MM.1S (cell line): ENCODE measurements at regions not wholly inside any gene's neighbourhood (a gene's known extent, or its start where the extent isn't known, plus 50 kb on each side); places are given as distances from the start of the nearest gene placed in this dataset.

Source experiments
- DNase-seq: peaks from one replicate; pipeline ENCODE4 v3.0.0-alpha.2; 2015
- H2AFZ ChIP-seq: fragments of 300-600 bp; sonication (generic); 2 replicates; pipeline ENCODE4 v1.6.0; 2016; ENCODE audit warnings: antibody characterized with exemption, low read length
- H3F3A ChIP-seq: fragments of 300-600 bp; sonication (generic); 2 replicates; pipeline ENCODE4 v1.6.1; 2016; ENCODE audit warnings: mild to moderate bottlenecking, antibody characterized with exemption, low read length, moderate library complexity, mixed read lengths; ENCODE audit not compliant: insufficient read depth
- H3K27ac ChIP-seq: fragments of 300-600 bp; sonication (generic); 2 replicates; pipeline ENCODE4 v1.5.1; 2016; ENCODE audit warnings: mild to moderate bottlenecking, low read length
- H3K27me3 ChIP-seq: fragments of 300-600 bp; sonication (generic); replicated peaks from 2 replicates; pipeline ENCODE4 v1.6.0; 2016; ENCODE audit warnings: low read length; ENCODE audit not compliant: insufficient read depth
- H3K36me3 ChIP-seq: fragments of 300-600 bp; sonication (generic); replicated peaks from 2 replicates; pipeline ENCODE4 v1.6.1; 2016; ENCODE audit warnings: mild to moderate bottlenecking, low read length, mixed read lengths; ENCODE audit not compliant: insufficient read depth
- H3K4me1 ChIP-seq: fragments of 300-600 bp; sonication (generic); 2 replicates; pipeline ENCODE4 v1.6.1; 2016; ENCODE audit warnings: low read length, mixed read lengths
- H3K4me2 ChIP-seq: fragments of 300-600 bp; sonication (generic); 2 replicates; pipeline ENCODE4 v1.6.0; 2016; ENCODE audit warnings: low read depth, low read length
- H3K4me3 ChIP-seq: fragments of 300-600 bp; sonication (generic); 2 replicates; pipeline ENCODE4 v1.5.1; 2016; ENCODE audit warnings: low read length, mixed read lengths
- H3K79me2 ChIP-seq: fragments of 300-600 bp; sonication (generic); 2 replicates; pipeline ENCODE4 v1.6.1; 2016; ENCODE audit warnings: mixed run types, low read length, mixed read lengths
- H3K9ac ChIP-seq: fragments of 300-600 bp; sonication (generic); 2 replicates; pipeline ENCODE4 v1.6.1; 2016; ENCODE audit warnings: low read length, mixed read lengths
- H3K9me2 ChIP-seq: fragments of 300-600 bp; sonication (generic); replicated peaks from 2 replicates; pipeline ENCODE4 v1.6.1; 2016; ENCODE audit warnings: mild to moderate bottlenecking, low read length, mixed read lengths; ENCODE audit not compliant: insufficient read depth
- H3K9me3 ChIP-seq: fragments of 300-600 bp; sonication (generic); replicated peaks from 2 replicates; pipeline ENCODE4 v1.6.1; 2016; ENCODE audit warnings: mild to moderate bottlenecking, low read length, mixed read lengths; ENCODE audit not compliant: insufficient read depth
- H4K20me1 ChIP-seq: fragments of 300-600 bp; sonication (generic); 2 replicates; pipeline ENCODE4 v1.6.1; 2016; ENCODE audit warnings: mild to moderate bottlenecking, low read length, moderate library complexity, mixed read lengths; ENCODE audit not compliant: insufficient read depth
- EZH2 ChIP-seq: fragments of 300-600 bp; sonication (generic); optimal IDR thresholded peaks from 2 replicates; pipeline ENCODE3; 2017; ENCODE audit warnings: low read depth, mild to moderate bottlenecking, antibody characterized with exemption, low read length, mixed read lengths
- EZH2phosphoT487 ChIP-seq: fragments of 300-600 bp; sonication (generic); IDR thresholded peaks from 2 replicates; pipeline ENCODE4 v1.6.1; 2018; ENCODE audit warnings: antibody characterized with exemption, low read length
- TF ChIP-seq, protein P1 (sequence below): fragments of 300-600 bp; sonication (generic); IDR thresholded peaks from 2 replicates; pipeline ENCODE4 v1.5.1; 2016; ENCODE audit warnings: antibody characterized with exemption, low read length, mixed read lengths

DNA sequence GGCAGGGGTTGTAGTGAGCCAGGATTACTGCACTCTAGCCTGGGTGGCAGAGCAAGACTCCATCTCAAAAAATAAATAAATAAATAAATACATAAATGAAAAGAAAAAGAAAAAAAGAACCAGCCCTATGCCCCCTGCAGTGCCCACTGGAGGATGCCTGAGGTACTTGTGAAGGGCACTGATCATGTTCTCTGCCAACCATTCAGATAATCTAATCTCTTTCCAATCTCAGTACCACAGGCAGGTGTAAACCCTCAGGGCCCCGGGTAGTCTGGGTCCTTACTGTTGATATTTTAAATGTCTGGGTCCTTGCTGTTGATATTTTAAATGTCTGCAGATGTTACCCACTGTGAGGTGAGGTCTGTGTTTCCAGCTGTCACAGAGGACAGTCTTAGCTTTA lies 321.8 kb upstream of the ADCY2 start:
- Histone ChIP-seq H2AFZ (no peak overlapping the region), H3K27ac (no peak overlapping the region), H3K9ac (no peak overlapping the region), H3K36me3 (no peaks in the 10 kb centered on the region), H3F3A (no peaks in the 10 kb centered on the region), H4K20me1 (no peaks in the 10 kb centered on the region), H3K9me2 (no peaks in the 10 kb centered on the region), H3K4me3 (no peak overlapping the region), H3K4me1 (no peaks in the 10 kb centered on the region), H3K79me2 (no peaks in the 10 kb centered on the region), H3K4me2 (no peak overlapping the region), H3K9me3 (no peaks in the 10 kb centered on the region), H3K27me3 (no peaks in the 10 kb centered on the region)
- TF ChIP-seq EZH2phosphoT487 (no peak), EZH2 (no peak)
- TF ChIP-seq, protein P1, sequence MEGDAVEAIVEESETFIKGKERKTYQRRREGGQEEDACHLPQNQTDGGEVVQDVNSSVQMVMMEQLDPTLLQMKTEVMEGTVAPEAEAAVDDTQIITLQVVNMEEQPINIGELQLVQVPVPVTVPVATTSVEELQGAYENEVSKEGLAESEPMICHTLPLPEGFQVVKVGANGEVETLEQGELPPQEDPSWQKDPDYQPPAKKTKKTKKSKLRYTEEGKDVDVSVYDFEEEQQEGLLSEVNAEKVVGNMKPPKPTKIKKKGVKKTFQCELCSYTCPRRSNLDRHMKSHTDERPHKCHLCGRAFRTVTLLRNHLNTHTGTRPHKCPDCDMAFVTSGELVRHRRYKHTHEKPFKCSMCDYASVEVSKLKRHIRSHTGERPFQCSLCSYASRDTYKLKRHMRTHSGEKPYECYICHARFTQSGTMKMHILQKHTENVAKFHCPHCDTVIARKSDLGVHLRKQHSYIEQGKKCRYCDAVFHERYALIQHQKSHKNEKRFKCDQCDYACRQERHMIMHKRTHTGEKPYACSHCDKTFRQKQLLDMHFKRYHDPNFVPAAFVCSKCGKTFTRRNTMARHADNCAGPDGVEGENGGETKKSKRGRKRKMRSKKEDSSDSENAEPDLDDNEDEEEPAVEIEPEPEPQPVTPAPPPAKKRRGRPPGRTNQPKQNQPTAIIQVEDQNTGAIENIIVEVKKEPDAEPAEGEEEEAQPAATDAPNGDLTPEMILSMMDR, result no peak
- DNase-seq, result no peak

DNA sequence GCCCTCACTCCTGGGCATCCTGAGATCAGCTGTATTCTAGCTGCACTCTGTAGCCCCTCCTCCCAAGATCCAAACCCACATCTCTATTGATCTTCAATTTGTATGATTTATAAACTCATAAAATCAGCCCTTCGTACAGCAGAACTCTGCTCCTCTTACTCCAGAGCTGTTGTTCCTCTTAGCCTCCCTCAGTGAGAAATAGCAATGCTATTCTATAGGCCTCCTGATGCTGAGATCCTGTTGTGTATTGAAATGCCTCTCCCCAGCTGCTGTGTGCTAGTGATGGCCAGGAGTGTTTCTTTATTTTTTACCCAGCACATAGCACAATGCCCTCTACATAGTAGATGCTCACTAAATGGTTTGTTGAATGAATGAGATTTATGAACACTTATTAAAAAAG lies 320.5 kb upstream of the ADCY2 start:
- no peak overlapping the region for H3K4me3 ChIP-seq

DNA sequence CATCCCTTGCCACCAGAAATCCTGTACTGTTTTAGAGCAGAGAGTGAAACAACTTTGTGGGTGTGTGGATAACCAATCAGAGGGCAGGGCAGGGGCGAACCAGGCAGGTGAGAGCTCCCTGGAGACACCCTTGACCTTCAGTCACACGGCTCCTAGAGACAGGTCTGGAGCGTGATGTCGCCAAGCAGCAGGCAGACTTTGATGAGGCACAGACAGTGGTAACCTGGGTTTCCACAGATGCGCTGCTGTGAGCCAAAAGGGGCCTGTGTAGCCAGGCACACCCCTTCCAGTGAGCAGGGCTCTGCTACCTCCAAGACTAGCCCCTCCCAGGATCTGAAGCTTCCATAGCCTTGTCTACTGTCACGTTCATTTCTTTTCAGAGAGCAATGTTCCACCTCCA lies 317.8 kb upstream of the ADCY2 start:
- TF ChIP-seq, protein P1, result no peak
- TF ChIP-seq EZH2 (no peak), EZH2phosphoT487 (no peak)
- H3K9me3 ChIP-seq, result no peaks in the 10 kb centered on the region
- H3K27ac ChIP-seq, result no peak overlapping the region
- H3K36me3 ChIP-seq, result no peaks in the 10 kb centered on the region
- H3K4me2 ChIP-seq, result no peak overlapping the region
- H3F3A ChIP-seq, result no peaks in the 10 kb centered on the region
- no peak overlapping the region for H3K4me3 ChIP-seq
- H3K79me2 ChIP-seq, result no peaks in the 10 kb centered on the region
- H3K9ac ChIP-seq, result no peak overlapping the region
- DNase-seq, result no peak
- no peaks in the 10 kb centered on the region for H3K4me1 ChIP-seq
- no peaks in the 10 kb centered on the region for H3K9me2 ChIP-seq
- H3K27me3 ChIP-seq, result no peaks in the 10 kb centered on the region
- H4K20me1 ChIP-seq, result no peaks in the 10 kb centered on the region
- no peak overlapping the region for H2AFZ ChIP-seq

More for the DNA sequence above, 320.5 kb upstream of the ADCY2 start:
- TF ChIP-seq EZH2, result no peak
- TF ChIP-seq, protein P1, result no peak
- no peak for TF ChIP-seq EZH2phosphoT487
- no peak overlapping the region for H2AFZ ChIP-seq
- no peaks in the 10 kb centered on the region for H3K4me1 ChIP-seq
- DNase-seq, result no peak
- no peak overlapping the region for H3K27ac ChIP-seq
- H3K9ac ChIP-seq, result no peak overlapping the region
- H4K20me1 ChIP-seq, result no peaks in the 10 kb centered on the region
- no peaks in the 10 kb centered on the region for H3K79me2 ChIP-seq
- H3F3A ChIP-seq, result no peaks in the 10 kb centered on the region
- no peaks in the 10 kb centered on the region for H3K9me2 ChIP-seq
- no peaks in the 10 kb centered on the region for H3K9me3 ChIP-seq
- H3K27me3 ChIP-seq, result no peaks in the 10 kb centered on the region
- no peaks in the 10 kb centered on the region for H3K36me3 ChIP-seq
- no peak overlapping the region for H3K4me2 ChIP-seq
